ENCODE measurements at regions not wholly inside any gene's neighbourhood (a gene's known extent, or its start where the extent isn't known, plus 50 kb on each side); places are given as distances from the start of the nearest gene placed in this dataset.

DNA sequence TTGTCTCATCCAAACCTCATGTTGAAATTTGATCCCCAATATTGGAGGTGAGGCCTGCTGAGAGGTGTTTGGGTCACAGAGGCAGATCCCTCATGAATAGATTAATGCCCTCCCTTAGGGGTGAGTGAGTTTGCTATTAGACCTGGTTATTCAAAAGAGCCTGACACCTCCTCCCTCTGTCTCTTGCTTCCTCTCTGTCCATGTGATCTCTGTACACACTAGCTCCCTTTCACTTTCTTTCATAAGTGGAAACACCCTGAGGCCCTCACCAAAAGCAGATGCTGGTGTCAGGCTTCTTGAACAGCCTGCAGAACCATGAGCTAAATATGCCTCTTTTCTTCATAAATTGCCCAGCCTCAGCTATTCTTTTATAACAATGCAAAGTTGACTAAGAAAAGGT is 447.1 kb downstream of the MDFIC start (continued):
- no peak for TF ChIP-seq MYB (IDR thresholded peaks at IDR 0.05; ENCODE audit: borderline replicate concordance, low read depth, low read length)
- TF ChIP-seq NR2F1 (conservative IDR thresholded peaks at IDR 0.05) = no peak
- TF ChIP-seq MEF2A (IDR thresholded peaks at IDR 0.05; ENCODE audit: insufficient read depth, low read depth, low read length) = no peak
- no peak for TF ChIP-seq NRF1 (conservative IDR thresholded peaks at IDR 0.05; ENCODE audit: low read depth, low read length)
- no peak for TF ChIP-seq SMC3 (IDR thresholded peaks at IDR 0.05; ENCODE audit: borderline replicate concordance, low read length)
- TF ChIP-seq ZNF622 (IDR thresholded peaks at IDR 0.05) = no peak
- TF ChIP-seq NFIC (IDR thresholded peaks at IDR 0.05; ENCODE audit: low read depth, low read length) = no peak
- TF ChIP-seq BMI1 (IDR thresholded peaks at IDR 0.05; ENCODE audit: borderline replicate concordance) = no peak
- TF ChIP-seq MEF2B (IDR thresholded peaks at IDR 0.05; ENCODE audit: partially characterized antibody, poor library complexity, severe bottlenecking) = no peak

DNA sequence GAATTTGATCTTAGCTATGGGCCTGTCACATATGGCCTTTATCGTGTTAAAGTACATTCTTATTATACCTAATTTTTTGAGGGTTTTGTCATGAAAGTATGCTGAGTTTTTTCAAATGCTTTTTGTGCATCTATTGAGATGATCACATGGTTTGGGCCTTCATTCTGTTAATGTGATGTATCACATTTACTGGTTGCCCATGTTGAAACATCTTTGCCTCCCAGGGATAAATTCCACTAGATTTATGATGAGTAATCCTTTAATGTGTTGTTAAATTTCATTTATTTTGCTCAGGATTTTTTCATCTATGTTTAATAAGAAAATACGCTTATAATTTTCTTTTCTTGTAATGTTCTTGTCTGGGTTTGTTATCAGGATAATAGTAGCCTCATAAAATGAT is 442.0 kb downstream of the MDFIC start:
- Histone ChIP-seq H3K79me2 (ENCODE audit: control insufficient read depth, insufficient read depth, low read length) (no peaks in the 10 kb centered on the region), H3K4me3 (no peak overlapping the region), H3K9me3 (replicated peaks; ENCODE audit: control insufficient read depth, insufficient read depth, low read length) (no peaks in the 10 kb centered on the region), H3K9ac (ENCODE audit: control insufficient read depth, insufficient read depth, low read length) (no peak overlapping the region), H3K4me1 (ENCODE audit: control insufficient read depth, insufficient read depth, low read length) (no peaks in the 10 kb centered on the region), H3K27me3 (replicated peaks in 1 of 2; ENCODE audit: control insufficient read depth in 2 of 2, insufficient read depth in 2 of 2, low read length in 1 of 2) (no peaks in the 10 kb centered on the region), H3K4me2 (ENCODE audit: control insufficient read depth, insufficient read depth) (no peak overlapping the region), H4K20me1 (ENCODE audit: control insufficient read depth, insufficient read depth) (no peaks in the 10 kb centered on the region), H3K36me3 (ENCODE audit: control insufficient read depth in 2 of 2, insufficient read depth in 2 of 2, low read length in 1 of 2) (no peaks in the 10 kb centered on the region), H3K27ac (ENCODE audit: control insufficient read depth, insufficient read depth) (no peak overlapping the region), H2AFZ (ENCODE audit: control insufficient read depth, low read depth, low read length) (no peak overlapping the region)
- 48% methylated on average over 2 of the region's 2 CpGs for WGBS (ENCODE audit: insufficient coverage, insufficient replicate concordance, low lambda C conversion rate, missing lambda C conversion rate)
- POLR2A ChIA-PET = no interaction called here
- RAD21 ChIA-PET (ENCODE audit: unreplicated experiment) = no interaction called here
- in situ Hi-C loops (cut with MboI) (no loop called here), intact Hi-C loops (cut with micrococcal nuclease; ENCODE audit: unreplicated experiment) (no loop called here)
- DNase-seq (ENCODE audit: low read depth, low spot score) (no peak), FAIRE-seq (no peak), ATAC-seq (no peak)
- SMC1A ChIA-PET (ENCODE audit: uncharacterized antibody, unreplicated experiment) = interaction anchor here (0.7 kb wide), 1 partner anchor 10 kb away, joined by 3 read pairs; no protein-coding TSS in a partner anchor
- no TSS peak for BruUV-seq (replicated peaks)
- CTCF ChIA-PET = no interaction called here
- TF ChIP-seq, protein P1, sequence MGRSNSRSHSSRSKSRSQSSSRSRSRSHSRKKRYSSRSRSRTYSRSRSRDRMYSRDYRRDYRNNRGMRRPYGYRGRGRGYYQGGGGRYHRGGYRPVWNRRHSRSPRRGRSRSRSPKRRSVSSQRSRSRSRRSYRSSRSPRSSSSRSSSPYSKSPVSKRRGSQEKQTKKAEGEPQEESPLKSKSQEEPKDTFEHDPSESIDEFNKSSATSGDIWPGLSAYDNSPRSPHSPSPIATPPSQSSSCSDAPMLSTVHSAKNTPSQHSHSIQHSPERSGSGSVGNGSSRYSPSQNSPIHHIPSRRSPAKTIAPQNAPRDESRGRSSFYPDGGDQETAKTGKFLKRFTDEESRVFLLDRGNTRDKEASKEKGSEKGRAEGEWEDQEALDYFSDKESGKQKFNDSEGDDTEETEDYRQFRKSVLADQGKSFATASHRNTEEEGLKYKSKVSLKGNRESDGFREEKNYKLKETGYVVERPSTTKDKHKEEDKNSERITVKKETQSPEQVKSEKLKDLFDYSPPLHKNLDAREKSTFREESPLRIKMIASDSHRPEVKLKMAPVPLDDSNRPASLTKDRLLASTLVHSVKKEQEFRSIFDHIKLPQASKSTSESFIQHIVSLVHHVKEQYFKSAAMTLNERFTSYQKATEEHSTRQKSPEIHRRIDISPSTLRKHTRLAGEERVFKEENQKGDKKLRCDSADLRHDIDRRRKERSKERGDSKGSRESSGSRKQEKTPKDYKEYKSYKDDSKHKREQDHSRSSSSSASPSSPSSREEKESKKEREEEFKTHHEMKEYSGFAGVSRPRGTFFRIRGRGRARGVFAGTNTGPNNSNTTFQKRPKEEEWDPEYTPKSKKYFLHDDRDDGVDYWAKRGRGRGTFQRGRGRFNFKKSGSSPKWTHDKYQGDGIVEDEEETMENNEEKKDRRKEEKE (IDR thresholded peaks at IDR 0.05) = no peak
- no peak for TF ChIP-seq WRNIP1 (IDR thresholded peaks at IDR 0.05; ENCODE audit: borderline replicate concordance, low read depth, low read length)
- TF ChIP-seq, protein P2, sequence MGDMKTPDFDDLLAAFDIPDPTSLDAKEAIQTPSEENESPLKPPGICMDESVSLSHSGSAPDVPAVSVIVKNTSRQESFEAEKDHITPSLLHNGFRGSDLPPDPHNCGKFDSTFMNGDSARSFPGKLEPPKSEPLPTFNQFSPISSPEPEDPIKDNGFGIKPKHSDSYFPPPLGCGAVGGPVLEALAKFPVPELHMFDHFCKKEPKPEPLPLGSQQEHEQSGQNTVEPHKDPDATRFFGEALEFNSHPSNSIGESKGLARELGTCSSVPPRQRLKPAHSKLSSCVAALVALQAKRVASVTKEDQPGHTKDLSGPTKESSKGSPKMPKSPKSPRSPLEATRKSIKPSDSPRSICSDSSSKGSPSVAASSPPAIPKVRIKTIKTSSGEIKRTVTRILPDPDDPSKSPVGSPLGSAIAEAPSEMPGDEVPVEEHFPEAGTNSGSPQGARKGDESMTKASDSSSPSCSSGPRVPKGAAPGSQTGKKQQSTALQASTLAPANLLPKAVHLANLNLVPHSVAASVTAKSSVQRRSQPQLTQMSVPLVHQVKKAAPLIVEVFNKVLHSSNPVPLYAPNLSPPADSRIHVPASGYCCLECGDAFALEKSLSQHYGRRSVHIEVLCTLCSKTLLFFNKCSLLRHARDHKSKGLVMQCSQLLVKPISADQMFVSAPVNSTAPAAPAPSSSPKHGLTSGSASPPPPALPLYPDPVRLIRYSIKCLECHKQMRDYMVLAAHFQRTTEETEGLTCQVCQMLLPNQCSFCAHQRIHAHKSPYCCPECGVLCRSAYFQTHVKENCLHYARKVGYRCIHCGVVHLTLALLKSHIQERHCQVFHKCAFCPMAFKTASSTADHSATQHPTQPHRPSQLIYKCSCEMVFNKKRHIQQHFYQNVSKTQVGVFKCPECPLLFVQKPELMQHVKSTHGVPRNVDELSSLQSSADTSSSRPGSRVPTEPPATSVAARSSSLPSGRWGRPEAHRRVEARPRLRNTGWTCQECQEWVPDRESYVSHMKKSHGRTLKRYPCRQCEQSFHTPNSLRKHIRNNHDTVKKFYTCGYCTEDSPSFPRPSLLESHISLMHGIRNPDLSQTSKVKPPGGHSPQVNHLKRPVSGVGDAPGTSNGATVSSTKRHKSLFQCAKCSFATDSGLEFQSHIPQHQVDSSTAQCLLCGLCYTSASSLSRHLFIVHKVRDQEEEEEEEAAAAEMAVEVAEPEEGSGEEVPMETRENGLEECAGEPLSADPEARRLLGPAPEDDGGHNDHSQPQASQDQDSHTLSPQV (IDR thresholded peaks at IDR 0.05) = no peak
- TF ChIP-seq POU2F2 (IDR thresholded peaks at IDR 0.05; ENCODE audit: borderline replicate concordance, low read depth, low read length) = no peak
- no peak for TF ChIP-seq RCOR1 (conservative IDR thresholded peaks at IDR 0.05; ENCODE audit: low read depth, low read length)
- no peak for TF ChIP-seq SREBF2 (IDR thresholded peaks at IDR 0.05; ENCODE audit: low read length)
- no peak for TF ChIP-seq ZSCAN29 (IDR thresholded peaks at IDR 0.05)
- TF ChIP-seq NKRF (conservative IDR thresholded peaks at IDR 0.05) = no peak
